ENCODE measurements at regions not wholly inside any gene's neighbourhood (a gene's known extent, or its start where the extent isn't known, plus 50 kb on each side); places are given as distances from the start of the nearest gene placed in this dataset.
"Not testable (repeated sequence)": the region's sequence is repeated elsewhere in the genome, so short reads cannot be mapped to it uniquely, and the experiment has no call there.

DNA sequence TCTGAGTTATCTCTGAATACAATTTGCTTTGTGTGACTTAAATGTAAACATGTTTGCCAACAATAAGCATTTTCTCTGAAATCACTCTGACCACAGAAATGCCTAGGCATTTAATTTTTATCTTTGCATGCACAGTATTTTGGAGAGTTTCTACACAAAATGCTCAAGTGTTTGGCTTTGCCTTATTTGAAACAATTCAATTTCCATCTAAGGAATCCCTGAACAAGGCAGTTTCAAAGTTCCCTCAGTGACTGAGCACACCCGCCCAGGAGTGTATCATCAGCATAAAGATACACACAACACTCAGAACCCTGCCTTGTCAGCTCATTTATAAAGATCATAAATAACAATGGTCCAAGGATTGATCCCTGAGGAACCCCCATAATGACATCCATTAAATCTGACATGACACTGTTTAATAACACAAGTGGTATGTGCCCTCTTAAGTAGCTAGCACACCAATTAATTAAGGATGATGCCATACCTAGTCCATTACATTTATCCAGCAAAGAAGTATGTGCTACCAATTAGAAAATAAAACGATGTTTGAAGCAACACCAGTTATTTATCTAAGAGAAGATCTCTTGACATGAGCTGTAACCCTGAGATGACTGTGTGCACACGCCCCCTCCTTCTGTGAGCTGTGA lies 585.8 kb downstream of the ADGRL2 start:
- DNase-seq: no peak

DNA sequence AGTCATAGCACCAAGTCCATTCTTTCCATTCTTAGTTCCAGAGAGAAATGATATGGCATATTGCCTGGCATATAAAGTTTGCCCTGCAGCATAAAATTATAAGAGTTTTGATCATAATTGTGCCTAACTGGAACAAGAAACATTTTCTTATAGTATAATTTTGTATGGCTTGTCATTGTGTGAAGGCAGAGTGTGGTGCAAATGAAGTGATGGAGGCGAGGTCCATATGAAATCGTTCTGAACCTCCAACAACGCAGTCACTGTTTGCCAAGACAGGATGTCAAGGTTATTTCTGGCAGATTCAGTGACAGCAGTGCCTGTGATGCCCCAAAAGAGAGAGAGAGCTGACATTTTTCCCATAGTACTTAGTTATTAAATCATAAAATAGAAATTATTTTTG lies 584.0 kb downstream of the ADGRL2 start:
- no peak for DNase-seq

DNA sequence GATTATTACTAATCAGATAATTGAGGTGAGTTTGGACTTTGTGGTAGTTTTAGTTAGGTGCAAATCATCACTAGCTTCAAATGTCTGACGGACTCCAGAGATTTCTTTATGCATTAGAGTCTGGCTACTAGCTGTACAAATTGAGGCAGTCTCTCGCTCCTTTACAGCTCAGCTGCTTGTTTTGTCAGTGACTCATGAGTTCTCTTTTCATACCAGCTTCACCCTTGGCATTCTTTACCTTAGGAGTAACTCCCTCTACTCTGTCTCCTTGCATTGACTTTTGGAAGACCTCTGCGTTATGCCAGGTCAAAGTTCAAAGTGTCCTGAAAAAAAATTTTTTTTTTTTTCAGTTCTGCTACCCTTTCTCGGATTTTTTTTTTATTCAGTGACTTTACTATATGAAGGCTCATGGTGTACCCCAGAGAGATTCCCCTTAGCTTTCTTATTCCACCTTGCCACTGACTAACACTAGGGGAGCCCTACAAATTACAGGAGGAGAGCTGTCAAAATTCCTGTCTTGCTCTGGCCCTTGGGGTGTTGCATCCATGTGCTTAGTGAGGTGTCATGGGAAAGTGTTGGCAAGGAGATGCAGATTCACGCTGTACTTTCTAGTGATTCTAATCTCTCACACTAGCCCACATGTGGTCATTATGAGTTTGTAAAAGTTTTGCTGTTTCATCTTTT lies 576.6 kb downstream of the ADGRL2 start:
- no peak for DNase-seq

GRCh38 chr1:82373710-82374109 lies 573.0 kb downstream of the ADGRL2 start:
- DNase-seq: no peak

DNA sequence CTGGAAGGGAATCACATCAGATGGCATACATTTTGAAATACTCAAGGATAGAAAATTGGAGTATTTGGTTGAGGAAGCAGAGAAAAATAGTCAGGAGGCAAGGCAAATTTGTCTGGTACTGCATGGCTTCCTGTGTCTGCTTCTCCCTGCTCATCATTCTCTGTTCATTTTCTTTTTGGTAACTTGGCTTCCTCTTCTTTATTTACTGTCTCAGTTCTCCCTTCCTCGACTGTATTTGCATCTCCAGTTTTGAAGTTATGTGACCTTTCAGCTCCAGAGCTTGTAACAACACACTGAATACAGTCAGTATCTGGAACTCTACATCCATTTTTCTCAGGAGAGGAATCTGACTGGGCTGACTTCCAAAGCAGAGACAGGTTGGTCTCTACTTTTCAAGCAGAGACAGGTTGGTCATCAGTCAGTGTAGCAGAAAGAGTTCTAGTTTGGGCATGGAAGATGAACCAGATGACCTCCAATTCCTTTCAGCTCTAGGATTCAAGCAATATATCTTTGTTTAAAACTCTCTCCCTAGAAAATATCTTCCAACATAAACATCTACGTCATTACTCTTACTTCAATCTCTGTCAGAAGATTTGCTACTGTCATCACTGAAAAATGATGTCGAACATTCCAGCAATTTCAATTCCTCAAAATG lies 571.2 kb downstream of the ADGRL2 start:
- DNase-seq: no peak

DNA sequence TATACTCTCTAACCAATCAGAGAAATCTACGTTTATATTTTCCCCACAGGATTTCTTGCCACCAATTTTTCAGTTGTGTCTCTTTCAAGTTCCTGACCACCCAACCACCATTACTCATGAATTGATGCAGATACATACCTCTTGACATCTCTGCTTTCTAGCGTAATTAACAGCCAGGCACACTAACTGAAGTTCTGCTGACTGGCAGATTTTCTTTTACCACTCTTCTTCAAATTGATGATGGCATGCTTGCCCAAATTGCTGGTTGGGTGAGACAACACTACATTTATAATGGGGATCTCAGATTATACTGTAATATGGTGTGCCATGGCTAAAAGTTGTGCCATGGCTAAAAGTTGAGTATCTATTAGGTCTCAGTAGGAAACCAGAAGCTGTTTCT lies 566.7 kb downstream of the ADGRL2 start:
- no peak for DNase-seq

GRCh38 chr1:82366689-82367088 lies 566.0 kb downstream of the ADGRL2 start:
- no peak for DNase-seq

DNA sequence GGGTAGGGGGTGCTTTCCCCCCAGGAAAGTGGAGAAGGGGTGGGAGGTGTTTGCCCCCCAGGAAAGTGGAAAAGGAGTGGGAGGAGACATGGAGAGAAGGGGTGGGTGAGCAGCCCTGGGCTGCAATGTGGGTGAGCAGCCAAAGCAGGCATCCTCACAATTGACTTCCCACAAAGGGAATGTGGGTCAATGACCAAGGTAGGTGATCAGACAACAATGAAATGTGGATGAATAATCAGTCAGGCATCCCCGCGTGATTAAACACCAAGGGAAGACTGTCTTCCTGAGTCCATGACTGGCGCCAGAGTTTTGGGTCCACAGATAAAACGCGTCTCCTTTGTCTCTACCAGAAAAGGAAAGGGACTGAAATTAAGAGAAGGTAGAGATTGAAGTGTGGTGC lies 558.8 kb downstream of the ADGRL2 start:
- not testable (repeated sequence) for DNase-seq

GRCh38 chr1:82358706-82359105 lies 558.0 kb downstream of the ADGRL2 start:
- DNase-seq: not testable (repeated sequence)

GRCh38 chr1:82354546-82354945 lies 553.8 kb downstream of the ADGRL2 start:
- DNase-seq: not testable (repeated sequence)

- no peak for DNase-seq
These were observed 547.8 kb downstream of the ADGRL2 start for GRCh38 chr1:82348487-82348886.

- DNase-seq: no peak
These were observed 545.4 kb downstream of the ADGRL2 start for GRCh38 chr1:82346141-82346540.

GRCh38 chr1:82343381-82343780 lies 542.6 kb downstream of the ADGRL2 start:
- no peak for DNase-seq

- no peak for DNase-seq
These were observed 536.9 kb downstream of the ADGRL2 start for GRCh38 chr1:82337635-82338034.

- DNase-seq: no peak
These were observed 529.6 kb downstream of the ADGRL2 start for GRCh38 chr1:82330330-82330729.

DNA sequence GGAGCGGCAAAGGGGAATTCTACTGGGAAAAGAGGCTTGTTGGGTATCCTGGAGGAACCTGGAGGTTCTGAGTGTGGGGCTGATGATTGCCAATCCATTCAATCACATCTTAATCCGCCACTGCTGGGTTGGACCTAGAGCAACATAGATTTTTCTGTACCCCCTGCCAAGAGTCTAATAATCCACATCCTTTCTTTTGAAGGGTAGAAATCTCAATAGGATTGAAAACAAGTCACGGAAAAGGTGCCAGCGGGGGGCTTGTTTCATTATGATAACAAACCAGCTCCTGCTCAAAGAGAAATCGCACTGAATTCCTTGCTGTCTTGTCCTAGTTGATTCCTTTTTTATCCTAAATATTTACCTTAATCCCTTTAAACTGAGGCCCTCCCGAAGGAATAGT lies 528.5 kb downstream of the ADGRL2 start:
- no peak for DNase-seq

DNA sequence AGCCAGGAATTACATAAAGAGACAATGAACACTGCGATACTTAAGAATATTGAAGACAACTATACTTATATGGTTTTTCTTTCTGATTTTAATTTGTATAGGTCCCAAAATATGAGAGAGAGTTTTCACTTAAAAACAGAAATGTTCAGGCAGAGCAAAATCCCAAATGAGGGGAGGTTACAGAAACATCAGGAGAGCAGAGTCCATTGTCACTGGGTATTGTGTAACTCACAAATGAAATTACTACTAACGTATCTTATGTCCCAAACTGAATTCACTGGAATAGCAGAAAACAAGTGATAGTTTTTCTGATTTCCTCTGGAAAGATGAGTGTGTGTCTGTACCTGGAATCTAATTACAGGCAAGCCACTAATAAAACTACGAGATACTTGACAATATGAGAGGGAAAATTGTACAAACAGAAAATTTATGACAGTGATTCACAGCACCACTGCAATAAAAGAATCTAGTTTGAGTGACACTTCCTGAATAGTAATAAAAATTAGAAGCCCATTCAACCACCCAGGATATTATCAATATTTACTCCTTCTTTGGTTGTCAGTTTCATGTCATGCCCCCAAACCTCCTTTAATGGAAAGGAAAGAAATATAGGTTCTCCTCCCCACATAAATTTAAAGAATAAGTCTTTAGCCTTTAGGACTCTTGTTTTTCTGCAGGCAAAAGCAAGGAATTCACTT lies 522.6 kb downstream of the ADGRL2 start:
- DNase-seq: no peak

- no peak for DNase-seq
These were observed 521.1 kb downstream of the ADGRL2 start for GRCh38 chr1:82321794-82322193.

- no peak for DNase-seq
These were observed 518.8 kb downstream of the ADGRL2 start for GRCh38 chr1:82319546-82319945.

DNA sequence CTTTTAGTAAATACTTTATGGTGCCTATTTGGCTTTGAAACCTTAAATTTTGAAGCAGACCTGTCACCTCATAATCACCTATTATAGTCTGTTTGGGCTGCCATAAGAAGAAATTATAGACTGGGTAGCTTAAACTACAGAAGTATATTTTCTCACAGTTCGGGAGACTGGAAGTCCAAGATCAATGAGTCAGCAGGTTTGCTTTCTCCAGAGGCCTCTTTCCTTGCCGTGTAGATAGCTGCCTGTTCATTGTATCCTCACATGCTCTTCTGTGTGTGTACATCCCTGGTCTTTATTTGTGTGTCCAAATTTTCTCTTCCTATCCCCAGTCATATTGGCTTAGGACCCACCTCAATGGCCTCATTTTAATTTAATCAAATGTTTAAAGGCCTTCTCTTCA lies 518.2 kb downstream of the ADGRL2 start:
- DNase-seq: no peak

- no peak for DNase-seq
These were observed 517.5 kb downstream of the ADGRL2 start for GRCh38 chr1:82318265-82318664.

DNA sequence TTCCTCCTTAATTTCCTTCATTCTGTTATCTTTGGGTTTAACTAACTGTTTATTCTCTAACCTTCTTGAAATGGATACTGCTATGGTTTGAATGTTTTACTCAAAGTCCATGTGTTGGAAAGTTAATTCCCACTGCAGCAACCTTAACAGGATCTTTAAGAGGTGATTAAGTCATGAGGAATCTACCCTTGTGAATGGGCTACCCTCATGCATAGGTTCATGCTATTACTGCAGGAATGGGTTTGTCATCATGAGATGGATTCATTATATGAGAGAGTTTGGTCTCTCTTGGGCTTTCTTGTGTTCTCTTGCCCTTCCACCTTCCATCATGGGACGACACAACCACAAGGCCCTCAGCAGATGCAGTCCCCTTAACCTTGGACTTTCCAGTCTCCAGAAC lies 516.9 kb downstream of the ADGRL2 start:
- no peak for DNase-seq

DNA sequence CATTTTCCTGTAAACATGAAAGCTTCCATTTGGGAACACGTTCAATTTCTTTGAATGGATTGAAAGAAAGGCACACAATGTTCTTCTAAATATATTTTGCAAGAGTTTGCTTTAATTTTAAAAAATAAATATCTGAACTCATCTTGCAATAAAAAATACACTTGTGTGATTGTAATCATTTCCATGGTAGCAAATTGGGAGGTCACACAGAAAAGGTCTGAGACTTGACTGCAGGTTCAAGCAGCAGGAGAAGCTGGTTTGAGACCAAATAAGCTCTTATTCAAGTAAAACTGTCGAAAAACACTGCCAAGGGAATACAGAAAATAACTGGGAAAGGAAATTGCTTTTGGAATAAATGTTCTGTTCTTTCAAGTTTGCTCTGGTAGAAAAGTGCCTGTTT lies 498.9 kb downstream of the ADGRL2 start:
- no peak for DNase-seq

GRCh38 chr1:82299056-82299455 lies 498.3 kb downstream of the ADGRL2 start:
- DNase-seq: no peak
